HTR-8/SVneo (cell line): ENCODE measurements at regions not wholly inside any gene's neighbourhood (a gene's known extent, or its start where the extent isn't known, plus 50 kb on each side); places are given as distances from the start of the nearest gene placed in this dataset.

ENCODE experiments used
- DNase-seq: peaks from one replicate; pipeline ENCODE4 v3.0.0; 2011; ENCODE audit warnings: low spot score, mixed read lengths; ENCODE audit not compliant: insufficient read length
- FAIRE-seq: peaks from 2 replicates; lab custom pipeline; 2011; peaks lifted over from hg19 to GRCh38; lab: Jason Lieb, UNC

- DNase-seq (no peak), FAIRE-seq (no peak)
Measured at GRCh38 chr9:23603311-23603710, 222.7 kb downstream of the ELAVL2 start.

DNA sequence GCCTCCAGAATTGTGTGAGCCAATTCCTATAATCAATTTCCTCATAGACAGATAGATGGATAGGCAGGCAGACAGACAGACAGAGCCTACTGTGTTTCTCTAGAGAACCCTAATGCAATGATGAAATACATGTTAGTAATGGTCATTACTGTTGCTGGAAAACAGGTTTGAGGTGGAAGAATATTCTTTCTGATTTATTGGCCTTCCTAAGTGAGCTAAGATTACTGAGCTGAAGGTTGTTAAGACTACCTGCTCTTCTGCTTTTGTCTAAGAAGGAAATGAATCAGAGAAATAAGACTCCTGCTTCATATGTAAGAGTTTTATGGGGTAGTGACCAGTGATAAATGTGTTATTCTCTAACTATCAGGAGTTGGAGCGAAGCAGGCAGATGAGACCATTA lies 219.9 kb downstream of the ELAVL2 start:
- FAIRE-seq (no peak), DNase-seq (no peak)

GRCh38 chr9:23608456-23608855 lies 217.6 kb downstream of the ELAVL2 start:
- DNase-seq: no peak

DNA sequence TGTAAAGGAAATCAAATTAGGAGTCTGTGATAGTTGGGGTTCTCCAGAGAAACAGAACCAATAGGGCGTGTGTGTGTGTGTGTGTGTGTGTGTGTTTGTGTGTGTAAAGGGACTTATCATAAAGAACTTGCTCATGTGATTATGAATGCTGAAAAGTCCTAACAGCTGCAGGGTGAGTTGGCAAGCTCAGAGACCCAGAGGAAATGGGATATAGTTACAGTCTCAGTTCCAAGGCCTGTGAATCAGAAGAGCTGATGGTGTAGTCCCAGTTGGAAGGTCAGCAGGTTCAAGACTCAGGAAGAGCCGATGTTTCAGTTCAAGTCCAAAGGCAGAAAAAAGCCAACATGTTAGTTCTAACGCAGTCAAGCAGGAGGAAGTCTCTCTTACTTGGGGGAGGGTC lies 214.2 kb downstream of the ELAVL2 start:
- DNase-seq (no peak), FAIRE-seq (no peak)

More at GRCh38 chr9:23608456-23608855, 217.6 kb downstream of the ELAVL2 start:
- FAIRE-seq: no peak

- DNase-seq (no peak), FAIRE-seq (no peak)
Measured at GRCh38 chr9:23615569-23615968, 210.5 kb downstream of the ELAVL2 start.

- FAIRE-seq (no peak), DNase-seq (peak; percentile 2)
Measured at GRCh38 chr9:23621188-23621587, 204.9 kb downstream of the ELAVL2 start.

- FAIRE-seq (no peak), DNase-seq (no peak)
Measured at GRCh38 chr9:23621924-23622323, 204.1 kb downstream of the ELAVL2 start.

- DNase-seq: no peak
- no peak for FAIRE-seq
Measured at GRCh38 chr9:23622396-23622795, 203.6 kb downstream of the ELAVL2 start.

GRCh38 chr9:23630488-23630887 lies 195.6 kb downstream of the ELAVL2 start:
- FAIRE-seq (no peak), DNase-seq (no peak)

GRCh38 chr9:23635276-23635675 lies 190.8 kb downstream of the ELAVL2 start:
- DNase-seq (no peak), FAIRE-seq (no peak)

GRCh38 chr9:23636199-23636598 lies 189.8 kb downstream of the ELAVL2 start:
- DNase-seq (no peak), FAIRE-seq (no peak)

DNA sequence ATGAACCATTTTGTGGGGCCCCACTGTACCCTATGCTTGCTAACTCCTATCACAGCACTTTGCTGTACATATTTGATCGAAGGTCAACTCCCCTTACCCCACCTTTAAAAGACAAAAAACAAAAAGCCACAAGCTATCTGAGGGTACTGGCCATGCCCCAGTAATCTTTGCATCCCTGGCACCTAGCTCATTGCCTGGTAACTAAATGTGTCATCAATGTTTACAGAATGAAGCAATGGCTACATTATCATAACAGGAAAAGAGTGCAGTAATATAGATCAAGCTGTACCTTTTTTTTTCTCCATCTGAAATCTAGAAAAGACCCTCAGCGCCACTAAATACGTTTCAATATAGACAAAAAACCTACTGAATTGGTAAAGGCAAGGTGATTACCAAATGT lies 188.0 kb downstream of the ELAVL2 start:
- DNase-seq (no peak), FAIRE-seq (no peak)

DNA sequence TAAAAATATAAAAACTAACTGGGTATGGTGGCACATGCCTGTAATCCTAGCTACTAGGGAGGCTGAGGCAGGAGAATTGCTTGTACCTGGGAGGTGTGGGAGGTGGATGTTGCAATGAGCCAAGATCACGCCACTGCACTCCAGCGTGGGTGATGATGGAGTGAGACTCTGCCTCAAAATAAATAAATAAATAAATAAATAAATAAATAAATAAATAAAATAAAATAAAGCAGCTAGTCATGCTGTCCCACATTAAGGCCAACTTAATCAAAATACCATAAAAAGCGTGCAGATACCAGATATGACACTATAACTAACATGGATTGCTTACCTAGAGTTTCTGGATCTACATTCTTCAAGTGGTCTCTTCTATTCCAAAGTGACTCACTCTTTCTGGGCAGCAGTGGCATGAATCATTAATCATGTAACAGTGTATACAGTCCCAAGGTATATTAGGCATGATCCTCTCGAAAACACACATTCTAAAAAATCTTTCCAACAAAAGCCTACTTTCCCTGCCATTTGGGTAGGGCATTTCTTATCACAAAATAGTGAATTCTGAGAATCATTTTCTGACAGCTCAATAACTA lies 187.1 kb downstream of the ELAVL2 start:
- DNase-seq: peak; percentile 7
- FAIRE-seq: no peak
